Brain microvascular endothelial cell (primary cell): ENCODE measurements at regions not wholly inside any gene's neighbourhood (a gene's known extent, or its start where the extent isn't known, plus 50 kb on each side); places are given as distances from the start of the nearest gene placed in this dataset.

Source experiments
- DNase-seq: peaks from one replicate; pipeline ENCODE4 v3.0.0-alpha.2; 2020
- H3K27ac ChIP-seq: fragments of 250-450 bp; sonication (Bioruptor Pico); 2 replicates; pipeline ENCODE4 v1.5.1; 2020; ENCODE audit warnings: mild to moderate bottlenecking, moderate library complexity
- H3K27me3 ChIP-seq: fragments of 250-450 bp; sonication (Bioruptor Pico); replicated peaks from 2 replicates; pipeline ENCODE4 v1.5.1; 2020; ENCODE audit warnings: mild to moderate bottlenecking
- H3K36me3 ChIP-seq: fragments of 250-450 bp; sonication (Bioruptor Pico); replicated peaks from 2 replicates; pipeline ENCODE4 v1.5.1; 2020; ENCODE audit warnings: mild to moderate bottlenecking
- H3K4me3 ChIP-seq: 2 replicates; pipeline ENCODE4 v1.5.1; 2011; ENCODE audit warnings: low read depth, mild to moderate bottlenecking, control low read depth, low read length, moderate library complexity
- CTCF ChIP-seq: IDR thresholded peaks from 2 replicates; pipeline ENCODE4 v1.5.1; 2011; ENCODE audit warnings: low read depth, mild to moderate bottlenecking, moderate library complexity, low read length, control low read depth, inconsistent platforms; ENCODE audit errors: missing control alignments
- in situ Hi-C: cut with HindIII; loops from 2 replicates; pipeline ENCODE4 v1.10.0; 2017; ENCODE audit warnings: low sequenced_read_pairs, low pct_ligation_motif_present

- Histone ChIP-seq H3K27ac (no peak overlapping the region), H3K4me3 (no peak overlapping the region), H3K27me3 (no peaks in the 10 kb centered on the region), H3K36me3 (no peaks in the 10 kb centered on the region)
- DNase-seq, result no peak
- TF ChIP-seq CTCF, result no peak
- in situ Hi-C loops, result no loop called here
These were observed 267.9 kb downstream of the DLL1 start for GRCh38 chr6:170022827-170023619.

- H3K4me3 ChIP-seq, result no peak overlapping the region
- H3K27ac ChIP-seq, result no peak overlapping the region
- no peaks in the 10 kb centered on the region for H3K27me3 ChIP-seq
- no peaks in the 10 kb centered on the region for H3K36me3 ChIP-seq
- no peak for TF ChIP-seq CTCF
- in situ Hi-C loops, result no loop called here
- no peak for DNase-seq
These were observed 268.6 kb downstream of the DLL1 start for GRCh38 chr6:170022291-170022722.

- H3K36me3 ChIP-seq, result no peaks in the 10 kb centered on the region
- no peaks in the 10 kb centered on the region for H3K27me3 ChIP-seq
- H3K4me3 ChIP-seq, result no peak overlapping the region
- in situ Hi-C loops, result no loop called here
- no peak for DNase-seq
- H3K27ac ChIP-seq, result no peak overlapping the region
- no peak for TF ChIP-seq CTCF
These were observed 269.3 kb downstream of the DLL1 start for GRCh38 chr6:170021579-170021978.

- no peak overlapping the region for H3K4me3 ChIP-seq
- H3K27ac ChIP-seq, result no peak overlapping the region
- no peak for DNase-seq
- no peaks in the 10 kb centered on the region for H3K27me3 ChIP-seq
- in situ Hi-C loops, result no loop called here
- TF ChIP-seq CTCF, result no peak
- H3K36me3 ChIP-seq, result no peaks in the 10 kb centered on the region
These were observed 268.6 kb downstream of the ERMARD start for GRCh38 chr6:170019818-170020583.

DNA sequence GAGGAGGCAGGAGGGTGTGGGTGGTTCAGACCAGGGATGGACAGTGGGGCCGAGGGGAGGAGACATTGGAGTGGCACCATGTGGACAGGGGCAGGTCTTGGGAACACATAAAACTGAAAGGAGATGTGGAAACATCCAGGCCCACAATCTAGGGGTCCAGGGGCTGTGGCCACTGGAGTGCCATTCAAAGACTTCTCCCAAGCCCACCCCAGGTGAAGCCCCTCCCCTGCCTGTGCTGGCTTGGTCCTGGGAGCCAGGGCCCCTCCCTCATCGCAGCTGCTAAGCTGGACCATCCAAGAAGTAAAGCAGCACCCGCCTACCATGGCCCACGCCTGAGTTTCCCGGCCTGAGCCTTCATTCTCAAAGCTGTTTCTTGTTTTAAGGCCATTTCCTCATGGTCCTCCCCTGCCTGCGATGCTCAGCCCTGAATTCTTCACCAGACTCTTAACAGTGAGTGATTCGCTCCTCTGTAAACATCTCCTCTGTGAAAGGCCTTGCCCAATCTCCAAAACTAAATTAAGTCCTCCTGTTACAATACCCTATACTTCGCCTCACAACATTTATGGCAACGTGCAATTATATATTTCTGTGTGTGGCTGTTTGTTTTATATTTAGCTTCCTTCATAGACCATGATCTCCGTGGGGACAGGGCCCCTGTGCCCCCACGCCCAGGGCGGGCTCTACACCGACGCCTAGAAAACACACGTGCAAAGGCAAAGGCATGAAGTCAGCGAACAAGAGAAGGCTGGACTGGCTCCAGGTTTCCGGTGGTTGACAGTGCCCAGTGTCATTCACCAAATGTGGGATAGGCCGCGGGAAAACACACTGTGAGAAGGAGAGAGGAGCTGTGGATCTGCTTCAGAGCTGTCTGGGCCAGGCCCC lies 267.8 kb downstream of the ERMARD start:
- H3K36me3 ChIP-seq, result no peaks in the 10 kb centered on the region
- no peak overlapping the region for H3K4me3 ChIP-seq
- H3K27me3 ChIP-seq, result no peaks in the 10 kb centered on the region
- no peak overlapping the region for H3K27ac ChIP-seq
- no peak for TF ChIP-seq CTCF
- in situ Hi-C loops, result no loop called here
- DNase-seq, result no peak
